NAMALWA (cell line): ENCODE measurements at regions not wholly inside any gene's neighbourhood (a gene's known extent, or its start where the extent isn't known, plus 50 kb on each side); places are given as distances from the start of the nearest gene placed in this dataset.

Source experiments
- DNase-seq: peaks from one replicate; pipeline ENCODE4 v3.0.0-alpha.2; 2015; ENCODE audit warnings: low spot score

GRCh38 chr10:88129013-88129412 lies 265.6 kb downstream of the PTEN start:
- DNase-seq: no peak

DNA sequence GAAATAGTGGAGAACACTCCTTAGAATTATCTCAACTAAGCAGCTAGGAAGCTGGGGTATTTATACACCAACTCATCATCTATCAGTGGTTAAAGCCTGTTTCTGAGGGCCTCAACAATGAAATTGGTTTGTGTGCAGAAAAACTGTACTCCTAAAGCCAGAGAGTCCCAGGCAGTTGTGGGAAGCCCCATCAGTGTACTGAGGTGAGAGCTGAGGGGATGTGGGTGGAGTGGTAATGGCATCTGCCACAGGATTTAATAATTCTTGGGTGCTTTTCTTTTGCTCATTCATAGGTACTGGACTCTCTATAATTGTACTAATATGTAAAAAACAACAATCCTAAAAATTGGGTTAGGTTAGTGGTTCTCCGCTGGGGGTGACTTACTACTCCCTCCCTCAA lies 267.5 kb downstream of the PTEN start:
- DNase-seq: no peak

DNA sequence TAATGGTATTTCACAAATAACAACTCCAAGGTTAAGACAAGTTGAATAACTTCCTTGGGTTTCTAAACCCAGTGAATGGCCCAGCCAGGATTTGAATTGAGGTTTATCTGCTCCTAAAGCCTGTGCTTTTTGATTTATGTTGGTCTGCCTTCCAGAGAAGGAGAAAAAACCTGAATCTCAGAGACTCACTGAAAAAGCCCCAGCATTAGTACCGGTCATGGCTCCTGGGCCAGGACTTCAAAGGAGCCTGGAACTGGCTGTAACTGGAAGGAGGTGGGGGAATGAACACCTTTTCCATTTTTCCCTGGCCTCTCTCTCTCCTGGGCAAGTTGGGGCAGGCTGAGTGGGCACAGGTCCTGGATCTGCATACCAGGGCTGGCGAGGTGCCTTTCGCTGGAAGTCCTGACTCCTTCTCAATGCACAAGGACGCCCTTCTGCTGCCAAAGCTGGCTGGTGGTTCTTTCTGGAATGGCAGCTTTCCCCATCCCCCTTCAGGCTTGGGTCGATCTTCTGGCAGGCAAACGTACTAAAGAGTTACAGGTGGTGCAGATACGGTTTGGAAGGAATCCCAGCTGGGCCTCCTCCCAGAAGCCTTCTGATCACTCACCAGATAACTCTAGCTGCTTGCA lies 268.2 kb downstream of the PTEN start:
- DNase-seq: no peak

DNA sequence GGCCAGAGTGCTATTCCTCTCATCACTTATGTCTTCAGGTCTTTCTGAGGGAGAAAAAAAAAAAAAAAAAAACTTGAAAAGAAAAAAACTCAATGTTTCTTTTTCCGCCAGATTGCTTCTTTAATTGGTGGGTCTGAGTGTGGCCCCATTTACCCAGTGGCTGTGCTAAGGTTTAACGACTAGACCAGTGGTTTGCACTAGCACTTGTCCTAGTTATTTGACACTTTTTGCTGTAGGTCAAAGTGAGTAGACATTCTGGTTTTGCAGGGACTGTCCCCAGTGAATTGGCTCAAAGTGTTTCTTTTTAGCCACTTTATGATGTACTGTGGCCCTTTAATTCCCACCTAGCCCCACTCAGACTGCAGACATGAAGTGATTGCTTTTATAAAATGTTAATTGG lies 273.3 kb downstream of the PTEN start:
- DNase-seq: no peak

- DNase-seq: no peak
These were observed 275.0 kb downstream of the PTEN start for GRCh38 chr10:88138319-88138848.

- DNase-seq: no peak
These were observed 283.8 kb downstream of the PTEN start for GRCh38 chr10:88147000-88147798.

DNA sequence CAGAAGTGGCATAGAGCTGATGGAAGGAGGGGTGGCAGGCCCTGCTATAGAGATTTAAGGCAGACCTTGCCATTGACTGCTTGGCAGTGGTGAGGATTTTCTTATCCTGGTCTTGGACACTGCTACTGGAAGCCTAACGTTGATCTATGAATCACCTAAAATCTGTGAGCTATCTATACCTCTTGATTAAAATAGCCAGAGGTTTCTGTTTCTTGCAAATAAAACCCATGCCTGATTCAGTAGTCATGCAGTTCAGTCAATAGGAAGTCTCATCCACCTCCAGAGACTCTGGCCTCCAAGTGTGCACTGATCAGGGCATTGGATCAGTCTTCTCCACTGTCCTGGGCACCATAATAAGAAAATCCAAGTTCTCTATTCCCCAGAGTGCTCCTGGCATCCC lies 286.5 kb downstream of the PTEN start:
- DNase-seq: no peak

DNA sequence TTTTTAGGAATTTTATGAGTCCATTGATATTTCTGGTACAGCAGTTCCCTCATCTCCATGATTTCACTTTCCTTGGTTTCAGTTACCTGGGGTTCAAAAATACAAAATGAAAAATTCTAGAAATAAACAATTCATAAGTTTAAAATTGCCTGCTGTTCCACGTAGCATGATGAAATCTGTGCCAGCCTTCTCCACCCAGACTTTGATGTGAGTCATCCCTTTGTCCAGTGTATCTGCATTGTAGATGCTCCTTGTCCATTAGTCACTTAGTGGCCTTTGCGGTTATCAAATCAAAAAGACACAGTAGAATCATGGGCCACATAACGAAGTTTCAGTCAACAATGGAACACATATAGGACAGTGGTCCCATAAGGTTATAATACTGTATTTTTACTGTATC lies 286.9 kb downstream of the PTEN start:
- DNase-seq: no peak

- DNase-seq: no peak
These were observed 289.3 kb downstream of the PTEN start for GRCh38 chr10:88152728-88153133.

GRCh38 chr10:88154596-88155250 lies 291.3 kb downstream of the PTEN start:
- no peak for DNase-seq

GRCh38 chr10:88156341-88156740 lies 292.9 kb downstream of the PTEN start:
- DNase-seq: no peak

DNA sequence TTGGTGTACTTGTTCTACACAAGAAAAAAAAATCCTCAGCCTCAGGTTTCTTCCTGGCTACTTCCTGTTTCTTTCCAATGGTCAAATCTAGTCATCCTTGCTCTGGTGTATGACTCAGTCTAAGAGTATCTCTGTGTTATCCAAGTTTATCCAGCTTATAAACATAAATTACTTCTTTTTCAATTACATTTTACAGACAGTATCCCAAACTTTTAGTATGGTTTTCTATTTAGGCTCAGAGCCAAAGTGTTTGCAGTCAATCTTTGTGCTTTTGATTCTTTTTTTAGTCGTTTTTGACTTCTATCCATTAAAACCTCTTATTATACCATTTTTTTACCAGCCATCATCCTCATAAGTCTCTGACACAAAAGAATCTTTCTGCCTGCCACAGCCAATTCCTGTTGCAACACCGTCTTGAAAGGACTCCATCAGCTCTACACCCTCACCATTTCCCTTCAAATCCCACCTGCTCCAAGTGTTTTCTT lies 294.6 kb downstream of the PTEN start:
- no peak for DNase-seq

DNA sequence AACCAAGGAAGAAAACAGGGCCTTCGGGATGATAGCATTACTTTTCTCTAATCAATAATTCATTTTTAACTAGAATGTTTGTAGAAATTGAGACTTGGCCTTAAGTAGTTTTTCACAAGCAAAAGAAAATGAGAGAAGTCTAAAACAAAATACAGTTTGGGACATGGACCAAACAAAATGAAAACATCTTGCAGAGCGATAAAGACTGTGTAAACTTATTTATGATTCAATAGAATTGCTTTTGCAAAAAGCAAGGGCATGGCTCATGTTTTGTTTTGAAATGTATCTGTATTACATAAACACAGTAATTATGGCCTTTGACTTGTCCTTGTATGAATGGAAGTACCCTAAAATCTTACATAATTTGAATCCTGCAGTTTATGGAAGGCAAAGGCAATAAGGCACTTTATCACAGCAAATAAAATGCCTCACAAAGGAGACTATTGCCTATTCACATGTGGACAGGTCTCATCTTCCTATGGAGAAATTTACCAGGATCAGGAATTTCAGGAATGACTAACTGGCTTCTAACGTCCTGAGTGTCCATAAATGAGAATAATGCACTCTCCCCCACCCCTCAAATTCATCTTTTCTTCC lies 295.2 kb downstream of the PTEN start:
- DNase-seq: no peak

DNA sequence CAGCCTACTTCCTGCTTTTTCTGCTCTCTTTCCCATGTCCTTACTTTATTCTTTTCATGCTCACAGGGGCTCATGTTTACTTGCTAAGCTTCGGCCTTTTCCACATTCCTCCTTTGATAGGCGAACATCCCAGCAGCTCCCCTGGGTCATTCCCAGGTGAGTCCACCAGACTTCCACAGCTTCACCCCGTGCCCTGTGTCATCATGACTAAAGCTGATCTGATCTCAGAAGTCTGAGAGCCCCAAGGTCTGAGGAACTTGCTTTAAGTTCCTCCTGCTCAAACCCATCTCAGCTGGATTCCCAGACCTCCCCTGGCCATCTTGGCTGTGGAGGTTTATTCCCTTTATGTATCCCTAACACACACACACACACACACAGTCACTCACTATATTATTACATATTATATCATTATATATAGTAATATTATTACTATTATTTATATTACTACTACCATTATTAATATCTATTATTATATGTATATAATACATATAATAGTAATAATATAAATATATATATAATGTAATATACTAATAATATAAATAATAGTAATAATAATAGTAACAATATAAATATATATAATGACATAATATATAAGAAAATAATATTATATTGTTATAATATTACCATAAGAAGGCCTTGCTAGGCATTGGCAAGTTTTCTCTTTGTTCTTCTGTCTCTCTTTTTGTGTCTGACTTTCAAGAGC lies 295.9 kb downstream of the PTEN start:
- no peak for DNase-seq

- DNase-seq: no peak
These were observed 297.6 kb downstream of the PTEN start for GRCh38 chr10:88161070-88161469.

DNA sequence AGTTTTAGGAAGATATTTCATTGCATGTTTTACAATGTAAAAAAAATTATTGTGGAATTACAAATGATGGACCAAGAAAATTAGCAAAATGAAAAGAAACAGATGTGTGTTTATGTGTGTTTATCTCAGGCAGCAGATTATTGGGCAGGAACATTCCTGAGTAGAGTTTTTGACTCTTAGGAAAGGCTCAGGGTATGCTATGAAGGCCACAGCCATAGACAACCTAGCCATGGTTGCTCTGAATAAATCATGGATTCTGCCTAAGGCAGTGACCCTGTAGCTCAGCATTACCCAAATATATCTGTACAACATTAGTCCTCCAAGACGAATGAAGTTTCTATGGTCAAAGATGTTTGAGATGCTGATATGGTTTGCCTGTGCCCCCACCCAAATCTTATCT lies 298.3 kb downstream of the PTEN start:
- no peak for DNase-seq

- DNase-seq: no peak
These were observed 299.4 kb downstream of the PTEN start for GRCh38 chr10:88162852-88163251.

DNA sequence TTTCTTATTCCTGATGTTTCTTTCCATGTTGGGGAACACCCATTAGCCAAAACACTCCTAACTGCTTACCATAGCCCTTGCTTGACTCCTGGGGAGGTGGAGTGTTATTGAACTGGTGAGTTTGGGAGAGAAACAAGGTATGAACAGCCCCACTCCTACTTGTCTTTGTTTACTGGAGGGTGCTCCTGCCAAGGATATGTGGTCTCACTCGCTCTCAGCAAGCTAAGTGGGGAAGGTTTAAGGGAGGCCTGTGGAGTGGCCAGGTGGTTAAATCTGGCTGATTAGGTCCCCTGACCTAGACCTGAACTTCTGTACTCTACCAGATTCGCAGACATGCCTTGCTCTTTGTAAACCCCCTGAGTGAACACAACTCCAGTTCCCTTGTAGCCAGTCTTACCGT lies 300.1 kb downstream of the PTEN start:
- DNase-seq: no peak

GRCh38 chr10:88164471-88164870 lies 301.0 kb downstream of the PTEN start:
- no peak for DNase-seq

GRCh38 chr10:88165849-88166271 lies 302.4 kb downstream of the PTEN start:
- DNase-seq: no peak

DNA sequence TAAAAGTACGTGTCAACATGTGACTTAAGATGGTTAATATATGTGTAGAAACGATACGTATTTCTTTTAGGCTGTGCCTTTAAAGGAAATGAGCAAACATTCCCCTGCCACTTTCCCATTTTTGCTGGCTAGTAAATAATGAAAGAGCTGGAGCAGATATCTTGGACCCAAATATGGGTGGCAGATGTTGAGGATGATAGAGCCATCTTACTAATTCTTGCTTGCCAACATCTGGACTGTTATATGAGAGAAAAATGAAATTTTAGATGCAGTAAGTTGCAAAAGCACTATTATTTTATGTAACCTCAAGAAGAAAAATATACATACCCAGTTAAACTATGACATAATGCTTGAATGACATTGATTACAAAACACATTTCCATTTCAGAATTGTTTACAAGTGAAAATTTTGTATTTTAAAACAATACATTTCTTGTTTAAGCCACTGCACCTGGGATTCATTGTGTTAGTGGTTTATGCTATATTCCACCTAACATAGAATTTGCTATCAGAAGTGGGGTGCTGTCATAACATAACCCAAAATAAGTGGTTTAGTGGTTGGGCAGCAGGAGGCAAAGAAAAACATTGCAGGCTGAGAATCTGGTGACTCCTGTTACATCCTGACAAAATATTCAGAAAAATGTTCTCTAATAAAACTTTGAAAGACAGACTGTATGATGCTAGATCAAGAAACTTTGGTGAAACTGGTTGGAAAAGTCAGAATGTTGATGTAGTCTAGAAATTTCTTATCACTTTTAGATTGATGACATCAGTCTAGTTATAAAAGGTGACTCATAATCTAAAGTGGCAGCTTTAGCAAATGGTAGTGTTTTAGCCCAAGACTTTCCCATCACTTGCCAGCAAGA lies 305.0 kb downstream of the PTEN start:
- DNase-seq: no peak
